ENCODE measurements at regions not wholly inside any gene's neighbourhood (a gene's known extent, or its start where the extent isn't known, plus 50 kb on each side); places are given as distances from the start of the nearest gene placed in this dataset.
A peak's percentile ranks its signal among the peaks of the same experiment; 100 is the strongest.
"Not testable (repeated sequence)": the region's sequence is repeated elsewhere in the genome, so short reads cannot be mapped to it uniquely, and the experiment has no call there.

DNA sequence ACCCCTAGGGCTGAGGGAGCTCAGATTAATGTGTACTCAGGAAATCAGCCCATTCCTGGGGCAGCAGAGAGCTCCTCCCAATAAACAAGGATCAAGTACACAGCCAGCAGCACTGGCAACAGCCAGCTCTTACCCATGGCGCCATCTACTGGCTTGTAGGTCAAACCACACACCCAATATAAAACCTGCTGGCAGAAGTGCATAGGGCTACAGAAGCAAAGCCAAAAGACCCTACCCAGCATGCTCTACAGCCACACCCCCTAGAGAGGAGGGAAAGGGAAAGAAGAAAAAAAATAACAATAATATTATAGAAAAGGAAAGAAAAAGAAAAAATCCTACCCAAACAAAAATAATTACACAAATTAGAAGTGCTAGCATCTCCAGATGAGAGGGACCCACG is 127.5 kb upstream of the PABPC3 start:
- DNase-seq (ENCODE audit: low spot score); in situ Hi-C loops (cut with MboI; ENCODE audit: low pct_unique_long_range_greater_than_20kb, low sequenced_read_pairs, unreplicated experiment): not testable (repeated sequence)
- TF ChIP-seq, protein P1, sequence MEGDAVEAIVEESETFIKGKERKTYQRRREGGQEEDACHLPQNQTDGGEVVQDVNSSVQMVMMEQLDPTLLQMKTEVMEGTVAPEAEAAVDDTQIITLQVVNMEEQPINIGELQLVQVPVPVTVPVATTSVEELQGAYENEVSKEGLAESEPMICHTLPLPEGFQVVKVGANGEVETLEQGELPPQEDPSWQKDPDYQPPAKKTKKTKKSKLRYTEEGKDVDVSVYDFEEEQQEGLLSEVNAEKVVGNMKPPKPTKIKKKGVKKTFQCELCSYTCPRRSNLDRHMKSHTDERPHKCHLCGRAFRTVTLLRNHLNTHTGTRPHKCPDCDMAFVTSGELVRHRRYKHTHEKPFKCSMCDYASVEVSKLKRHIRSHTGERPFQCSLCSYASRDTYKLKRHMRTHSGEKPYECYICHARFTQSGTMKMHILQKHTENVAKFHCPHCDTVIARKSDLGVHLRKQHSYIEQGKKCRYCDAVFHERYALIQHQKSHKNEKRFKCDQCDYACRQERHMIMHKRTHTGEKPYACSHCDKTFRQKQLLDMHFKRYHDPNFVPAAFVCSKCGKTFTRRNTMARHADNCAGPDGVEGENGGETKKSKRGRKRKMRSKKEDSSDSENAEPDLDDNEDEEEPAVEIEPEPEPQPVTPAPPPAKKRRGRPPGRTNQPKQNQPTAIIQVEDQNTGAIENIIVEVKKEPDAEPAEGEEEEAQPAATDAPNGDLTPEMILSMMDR (IDR thresholded peaks at IDR 0.05; ENCODE audit: extremely low read depth, insufficient read depth, missing control alignments) = peak; percentile 10

DNA sequence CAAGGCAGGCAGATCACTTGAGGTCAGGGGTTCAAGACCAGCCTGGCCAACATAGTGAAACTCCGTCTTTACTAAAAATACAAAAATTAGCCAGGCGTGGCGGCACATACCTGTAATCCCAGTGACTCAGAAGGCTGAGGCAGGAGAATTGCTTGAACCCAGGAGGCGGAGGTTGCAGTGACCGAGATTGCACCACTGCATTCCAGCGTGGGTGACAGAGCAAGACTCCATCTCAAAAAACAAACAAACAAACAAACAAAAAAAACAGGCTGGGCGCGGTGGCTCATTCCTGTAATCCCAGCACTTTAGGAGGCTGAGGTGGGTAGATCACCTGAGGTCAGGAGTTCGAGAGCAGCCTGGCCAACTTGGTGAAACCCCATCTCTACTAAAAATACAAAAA is 122.8 kb upstream of the PABPC3 start:
- DNase-seq (ENCODE audit: low spot score); in situ Hi-C loops (cut with MboI; ENCODE audit: low pct_unique_long_range_greater_than_20kb, low sequenced_read_pairs, unreplicated experiment): not testable (repeated sequence)

DNA sequence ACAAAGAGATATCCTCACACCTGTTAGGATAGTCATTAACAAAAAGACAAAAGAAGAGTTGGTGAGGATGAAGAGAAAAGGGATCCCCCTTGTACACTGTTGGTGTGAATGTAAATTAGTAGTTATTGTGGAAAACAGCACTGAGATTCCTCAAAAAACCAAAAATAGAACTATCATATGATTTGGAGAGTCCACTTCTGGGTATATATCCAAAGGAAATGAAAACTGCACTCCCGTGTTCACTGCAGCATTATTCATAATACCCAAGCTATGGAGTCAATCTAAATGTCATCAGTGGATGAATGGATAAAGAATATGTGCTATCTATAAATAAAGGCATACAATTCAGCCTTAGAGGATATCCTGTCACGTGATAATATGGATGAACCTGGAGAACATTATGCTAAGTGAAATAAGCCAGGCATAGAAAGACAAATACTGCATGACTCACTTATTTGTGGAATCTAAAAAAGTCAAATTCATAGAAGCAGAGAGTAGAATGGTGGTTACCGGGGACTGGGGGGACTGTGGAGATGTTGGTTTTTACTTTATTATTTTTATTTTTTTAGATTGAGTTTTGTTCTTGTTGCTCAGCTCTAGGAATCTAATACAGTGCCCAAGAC is 114.6 kb upstream of the PABPC3 start:
- DNase-seq (ENCODE audit: low spot score) = not testable (repeated sequence)
- in situ Hi-C loops (cut with MboI; ENCODE audit: low pct_unique_long_range_greater_than_20kb, low sequenced_read_pairs, unreplicated experiment) = loop anchor here (25.0 kb wide), 1 partner anchor 244 kb away; no protein-coding TSS in a partner anchor

DNA sequence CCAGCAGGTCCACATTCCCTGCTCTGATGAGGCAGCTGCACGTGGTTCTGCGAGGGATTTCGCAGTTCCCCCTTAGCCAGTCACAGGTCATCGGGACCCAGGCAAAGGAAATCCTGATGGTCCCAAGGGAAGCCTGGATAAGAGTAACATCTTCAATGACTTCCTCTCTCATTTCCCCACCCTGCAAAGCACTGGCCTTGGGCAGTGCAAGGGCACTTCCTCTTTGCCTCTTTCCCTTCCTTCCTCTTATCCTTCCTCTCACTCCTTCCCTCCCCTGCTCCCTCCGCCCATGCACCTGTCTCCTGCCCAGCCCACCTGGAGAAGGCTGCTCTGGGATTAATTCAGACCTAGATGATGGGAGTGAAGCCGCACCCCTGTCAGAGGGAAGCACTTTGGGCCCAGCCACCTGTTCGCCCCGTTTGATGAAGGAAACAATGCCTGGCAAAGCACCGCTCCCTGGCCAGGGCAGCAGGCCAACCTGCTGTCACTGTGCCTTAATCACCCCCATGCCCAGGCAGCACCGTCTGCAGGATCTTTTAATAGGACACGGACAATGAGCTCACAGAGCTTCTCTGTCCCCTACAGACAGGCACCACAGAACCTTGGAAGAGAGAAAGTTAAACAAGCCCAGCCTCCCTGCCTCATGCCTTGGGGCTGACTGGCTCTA is 113.5 kb upstream of the PABPC3 start:
- in situ Hi-C loops (cut with MboI; ENCODE audit: low pct_unique_long_range_greater_than_20kb, low sequenced_read_pairs, unreplicated experiment) = loop anchor here (25.0 kb wide), 1 partner anchor 245 kb away; no protein-coding TSS in a partner anchor
- DNase-seq (ENCODE audit: low spot score) = no peak
- TF ChIP-seq, protein P1 (IDR thresholded peaks at IDR 0.05; ENCODE audit: extremely low read depth, insufficient read depth, missing control alignments) = no peak

DNA sequence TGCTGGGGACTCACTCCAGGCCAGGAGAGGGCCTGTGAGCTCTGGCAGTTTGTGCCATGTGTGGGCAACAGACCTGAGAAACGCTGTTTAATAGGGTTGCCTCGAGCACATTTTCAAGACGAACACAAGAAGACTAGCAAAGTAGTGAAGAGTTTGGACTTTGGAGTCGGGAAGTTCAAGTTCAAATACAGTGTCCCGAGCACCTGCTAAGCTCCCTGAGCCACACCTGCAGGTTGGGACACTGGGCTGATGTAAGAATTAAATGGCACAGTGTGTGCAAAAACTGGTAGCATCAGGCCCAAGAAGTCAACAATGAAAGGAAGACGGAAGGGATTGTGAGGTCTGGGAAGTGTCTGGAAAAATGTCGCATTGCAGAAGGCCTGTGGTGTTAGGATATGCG is 112.8 kb upstream of the PABPC3 start:
- in situ Hi-C loops (cut with MboI; ENCODE audit: low pct_unique_long_range_greater_than_20kb, low sequenced_read_pairs, unreplicated experiment) = loop anchor here (25.0 kb wide), 1 partner anchor 246 kb away; no protein-coding TSS in a partner anchor
- no peak for DNase-seq (ENCODE audit: low spot score)
- TF ChIP-seq, protein P1 (IDR thresholded peaks at IDR 0.05; ENCODE audit: extremely low read depth, insufficient read depth, missing control alignments) = no peak

DNA sequence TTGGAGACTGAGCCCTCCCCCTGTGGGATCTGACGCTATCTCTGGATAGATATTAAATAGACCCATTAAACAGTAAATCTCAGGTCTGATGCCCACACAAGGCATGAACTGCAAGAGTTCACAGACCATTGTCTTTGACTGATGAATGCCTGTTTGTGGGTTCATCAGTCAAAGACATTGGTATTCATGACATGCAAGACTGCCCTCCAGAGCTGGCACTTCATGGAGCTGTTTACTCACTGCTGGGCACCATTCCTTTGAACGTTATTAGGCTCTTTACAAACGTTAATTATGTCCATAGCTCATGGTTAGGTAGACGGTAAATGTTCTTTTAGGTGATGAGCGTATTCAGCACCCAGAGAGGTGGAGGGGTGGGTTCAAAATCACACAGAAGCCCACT is 111.8 kb upstream of the PABPC3 start:
- in situ Hi-C loops (cut with MboI; ENCODE audit: low pct_unique_long_range_greater_than_20kb, low sequenced_read_pairs, unreplicated experiment) = loop anchor here (25.0 kb wide), 1 partner anchor 247 kb away; no protein-coding TSS in a partner anchor
- no peak for DNase-seq (ENCODE audit: low spot score)
- TF ChIP-seq, protein P1 (IDR thresholded peaks at IDR 0.05; ENCODE audit: extremely low read depth, insufficient read depth, missing control alignments) = no peak

DNA sequence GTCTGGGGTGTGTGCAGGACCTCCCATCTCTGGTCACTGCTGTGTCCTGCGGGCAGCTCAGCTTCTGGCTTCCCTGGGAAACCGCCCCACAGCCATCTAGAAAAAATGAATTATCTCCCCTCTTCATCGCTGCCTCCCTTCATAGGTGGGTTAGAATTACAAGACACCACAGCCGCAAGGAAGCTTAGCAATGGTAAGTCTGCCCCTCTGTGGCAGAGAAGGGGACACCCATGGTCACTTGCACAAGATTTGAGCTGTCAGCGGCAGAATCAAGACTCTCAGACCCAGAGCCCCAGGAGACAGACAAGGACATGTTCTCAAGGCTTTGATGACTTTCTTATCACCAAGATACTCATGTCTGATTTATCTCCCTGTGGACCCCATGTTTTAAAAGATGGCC is 110.8 kb upstream of the PABPC3 start:
- DNase-seq (ENCODE audit: low spot score) = no peak
- TF ChIP-seq, protein P1 (IDR thresholded peaks at IDR 0.05; ENCODE audit: extremely low read depth, insufficient read depth, missing control alignments) = no peak
- in situ Hi-C loops (cut with MboI; ENCODE audit: low pct_unique_long_range_greater_than_20kb, low sequenced_read_pairs, unreplicated experiment) = loop anchor here (25.0 kb wide), 1 partner anchor 248 kb away; no protein-coding TSS in a partner anchor
